CD14-positive monocyte (primary cell): ENCODE measurements at regions not wholly inside any gene's neighbourhood (a gene's known extent, or its start where the extent isn't known, plus 50 kb on each side); places are given as distances from the start of the nearest gene placed in this dataset.

Experiments used
- DNase-seq, 3 donors: peaks; one replicate each; pipeline ENCODE4 v3.0.0-alpha.2; 2011 to 2022
- H2AFZ ChIP-seq: 2 replicates; pipeline ENCODE4 v1.6.0; 2012; ENCODE audit warnings: mild to moderate bottlenecking, low read depth, low read length, inconsistent platforms; ENCODE audit not compliant: insufficient read depth, poor library complexity, severe bottlenecking
- H3K27ac ChIP-seq, 2 donors: 1 replicate in 1 of 2; 2 replicates in 1 of 2; pipeline ENCODE4 v1.5.1; 2012 to 2013; ENCODE audit warnings: low read length in 2 of 2, control low read depth in 1 of 2, inconsistent platforms in 1 of 2, low read depth in 1 of 2, mild to moderate bottlenecking in 1 of 2
- H3K27me3 ChIP-seq, 2 donors: one replicate each; pipeline versions ENCODE4 v1.6.0 to v1.6.1; 2011 to 2013; ENCODE audit warnings: low read length in 2 of 2; ENCODE audit not compliant: control insufficient read depth in 2 of 2, insufficient read depth in 2 of 2
- H3K36me3 ChIP-seq, 2 donors: replicated peaks in 1 of 2; 1 replicate in 1 of 2; 2 replicates in 1 of 2; pipeline versions ENCODE4 v1.5.1 to v1.6.1; 2012 to 2013; ENCODE audit warnings: low read length in 2 of 2, control low read depth in 1 of 2, inconsistent platforms in 1 of 2, mild to moderate bottlenecking in 1 of 2; ENCODE audit not compliant: insufficient read depth in 2 of 2, control insufficient read depth in 1 of 2
- H3K4me1 ChIP-seq, 2 donors: 1 replicate in 1 of 2; 2 replicates in 1 of 2; pipeline versions ENCODE4 v1.5.1 to v1.6.1; 2012 to 2013; ENCODE audit warnings: low read length in 2 of 2, control low read depth in 1 of 2, inconsistent platforms in 1 of 2, mild to moderate bottlenecking in 1 of 2, moderate library complexity in 1 of 2; ENCODE audit not compliant: insufficient read depth in 2 of 2, control insufficient read depth in 1 of 2
- H3K4me2 ChIP-seq: replicated peaks from 2 replicates; pipeline ENCODE3; 2012; ENCODE audit warnings: low read length, moderate library complexity, mild to moderate bottlenecking; ENCODE audit not compliant: poor library complexity, severe bottlenecking; ENCODE audit errors: extremely low read depth
- H3K4me3 ChIP-seq, 3 experiments: fragments of 200-600 bp in 1 of 3; sonication (generic) in 1 of 3; replicated peaks in 1 of 3; 1 replicate in 2 of 3; 2 replicates in 1 of 3; pipeline ENCODE4 v1.5.1; 2011 to 2013; ENCODE audit warnings: low read length in 3 of 3, mild to moderate bottlenecking in 3 of 3, control low read depth in 2 of 3, low read depth in 2 of 3, inconsistent platforms in 1 of 3, moderate library complexity in 1 of 3
- H3K79me2 ChIP-seq: 2 replicates; pipeline ENCODE4 v1.6.0; 2012; ENCODE audit warnings: mild to moderate bottlenecking, control low read depth, inconsistent platforms, low read length, moderate library complexity; ENCODE audit not compliant: insufficient read depth
- H3K9ac ChIP-seq: 2 replicates; pipeline ENCODE4 v1.6.0; 2017; ENCODE audit warnings: low read length, mild to moderate bottlenecking; ENCODE audit not compliant: insufficient read depth, poor library complexity, severe bottlenecking
- H3K9me3 ChIP-seq, 2 donors: replicated peaks in 1 of 2; 1 replicate in 1 of 2; 2 replicates in 1 of 2; pipeline versions ENCODE4 v1.5.1 to v1.6.1; 2012 to 2013; ENCODE audit warnings: low read length in 2 of 2, control low read depth in 1 of 2; ENCODE audit not compliant: control insufficient read depth in 1 of 2, insufficient read depth in 1 of 2
- H4K20me1 ChIP-seq: 2 replicates; pipeline ENCODE4 v1.6.0; 2012; ENCODE audit warnings: mild to moderate bottlenecking, low read length, control low read depth, moderate library complexity; ENCODE audit not compliant: insufficient read depth
- H3K27ac Mint-ChIP-seq, 7 donors: one replicate each; pipeline ENCODE4 v1.8.0; 2020; ENCODE audit warnings: mild to moderate bottlenecking in 7 of 7, mixed read lengths in 7 of 7, moderate library complexity in 6 of 7, inconsistent platforms in 2 of 7
- H3K27me3 Mint-ChIP-seq, 3 donors: one replicate each; pipeline ENCODE4 v1.8.0; 2021 to 2022; ENCODE audit warnings: low read depth in 3 of 3, mild to moderate bottlenecking in 3 of 3, mixed read lengths in 3 of 3, moderate library complexity in 3 of 3, inconsistent platforms in 1 of 3
- H3K36me3 Mint-ChIP-seq, 2 donors: one replicate each; pipeline ENCODE4 v1.8.0; 2020; ENCODE audit warnings: mixed read lengths in 2 of 2, inconsistent platforms in 1 of 2, mild to moderate bottlenecking in 1 of 2
- H3K4me1 Mint-ChIP-seq: one replicate; pipeline ENCODE4 v1.8.0; 2020; ENCODE audit warnings: mild to moderate bottlenecking, mixed read lengths
- H3K4me3 Mint-ChIP-seq, 2 donors: one replicate each; pipeline ENCODE4 v1.8.0; 2020; ENCODE audit warnings: mild to moderate bottlenecking in 2 of 2, mixed read lengths in 2 of 2, moderate library complexity in 1 of 2
- H3K9me3 Mint-ChIP-seq, 7 donors: one replicate each; pipeline ENCODE4 v1.8.0; 2020 to 2022; ENCODE audit warnings: mixed read lengths in 7 of 7, mild to moderate bottlenecking in 6 of 7, moderate library complexity in 6 of 7, inconsistent platforms in 2 of 7
- WGBS: methylation state at CpG from one replicate; pipeline ENCODE4 v1.1.5; 2013; ENCODE audit warnings: missing lambda C conversion rate; ENCODE audit not compliant: insufficient coverage; 5-methylcytosine and 5-hydroxymethylcytosine counted together
- intact Hi-C, 2 donors: fragments of 100-400 bp; cut with micrococcal nuclease; formaldehyde crosslinking; loops; one replicate each; pipeline versions ENCODE4 v1.15.0 to v1.15.1; 2023
- TF ChIP-seq, protein P1 (sequence below): fragments of 200-600 bp; IDR thresholded peaks from one replicate; pipeline ENCODE4 v1.8.0; 2022; ENCODE audit warnings: antibody characterized with exemption, mild to moderate bottlenecking

DNA sequence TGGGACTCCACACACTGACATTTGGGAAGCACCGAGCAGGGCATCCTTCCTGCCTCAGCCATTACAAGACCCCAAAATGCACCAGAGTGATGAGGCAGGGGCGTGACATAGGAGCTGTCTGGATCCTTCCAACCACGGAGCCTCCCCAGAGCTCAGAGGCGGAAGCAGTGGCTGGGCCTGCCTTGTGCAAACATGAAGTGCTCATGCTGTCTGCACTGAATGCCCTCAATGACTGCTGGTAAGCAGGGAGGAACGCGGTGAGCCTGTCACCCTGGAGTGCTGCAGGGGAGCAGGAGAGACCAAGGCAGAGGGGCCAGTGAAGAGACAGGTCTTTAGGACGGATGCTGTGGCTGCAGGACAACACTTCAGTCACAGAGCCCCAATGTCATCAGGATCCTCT lies 60.2 kb upstream of the HRH2 start:
- Mint-ChIP-seq H3K9me3 (peaks cover 1 to 8% (median 5%) of the 10 kb centered on the region in 7 donors), H3K4me1 (peaks cover 3% of the 10 kb centered on the region), H3K27me3 (peaks cover 14 to 30% (median 16%) of the 10 kb centered on the region in 3 donors), H3K4me3 (no peak overlapping the region), H3K36me3 (peaks cover 0 to 3% of the 10 kb centered on the region in 2 donors), H3K27ac (peak overlapping the region in 1 of 7 donors; percentile 34)
- Histone ChIP-seq H3K9me3 (peaks cover 0 to 2% of the 10 kb centered on the region in 2 donors), H3K4me3 (no peak overlapping the region), H3K4me1 (no peaks in the 10 kb centered on the region), H3K4me2 (no peak overlapping the region), H3K27ac (no peak overlapping the region), H3K27me3 (no peaks in the 10 kb centered on the region), H3K36me3 (no peaks in the 10 kb centered on the region), H3K9ac (no peak overlapping the region), H3K79me2 (no peaks in the 10 kb centered on the region), H2AFZ (no peak overlapping the region), H4K20me1 (no peaks in the 10 kb centered on the region)
- TF ChIP-seq, protein P1, sequence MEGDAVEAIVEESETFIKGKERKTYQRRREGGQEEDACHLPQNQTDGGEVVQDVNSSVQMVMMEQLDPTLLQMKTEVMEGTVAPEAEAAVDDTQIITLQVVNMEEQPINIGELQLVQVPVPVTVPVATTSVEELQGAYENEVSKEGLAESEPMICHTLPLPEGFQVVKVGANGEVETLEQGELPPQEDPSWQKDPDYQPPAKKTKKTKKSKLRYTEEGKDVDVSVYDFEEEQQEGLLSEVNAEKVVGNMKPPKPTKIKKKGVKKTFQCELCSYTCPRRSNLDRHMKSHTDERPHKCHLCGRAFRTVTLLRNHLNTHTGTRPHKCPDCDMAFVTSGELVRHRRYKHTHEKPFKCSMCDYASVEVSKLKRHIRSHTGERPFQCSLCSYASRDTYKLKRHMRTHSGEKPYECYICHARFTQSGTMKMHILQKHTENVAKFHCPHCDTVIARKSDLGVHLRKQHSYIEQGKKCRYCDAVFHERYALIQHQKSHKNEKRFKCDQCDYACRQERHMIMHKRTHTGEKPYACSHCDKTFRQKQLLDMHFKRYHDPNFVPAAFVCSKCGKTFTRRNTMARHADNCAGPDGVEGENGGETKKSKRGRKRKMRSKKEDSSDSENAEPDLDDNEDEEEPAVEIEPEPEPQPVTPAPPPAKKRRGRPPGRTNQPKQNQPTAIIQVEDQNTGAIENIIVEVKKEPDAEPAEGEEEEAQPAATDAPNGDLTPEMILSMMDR, result no peak
- intact Hi-C loops, result no loop called here
- WGBS, result 91% methylated on average over 5 of the region's 7 CpGs
- DNase-seq, result no peak

DNA sequence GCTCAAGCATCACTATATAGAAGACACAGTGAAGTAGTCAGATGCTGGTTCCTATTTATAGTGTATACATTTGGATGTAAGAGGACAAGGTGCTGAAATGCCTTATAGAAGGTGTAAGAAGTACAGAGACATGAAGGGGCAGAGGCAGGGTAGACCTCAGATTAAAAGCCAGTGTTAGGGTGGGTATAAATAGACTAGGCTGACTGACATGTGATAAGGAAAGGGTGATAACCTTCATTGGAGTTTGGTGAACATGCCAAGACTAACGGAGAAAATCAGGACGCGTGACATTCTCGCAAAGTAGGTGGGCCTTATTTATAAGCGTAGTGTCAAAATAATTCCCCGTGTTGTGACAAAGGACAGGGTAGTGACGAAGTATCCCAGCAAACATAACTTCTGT lies 59.1 kb upstream of the HRH2 start:
- WGBS, result over 99% methylated on average over 7 of the region's 7 CpGs
- peaks cover 0 to 2% of the 10 kb centered on the region in 2 donors for H3K9me3 ChIP-seq
- Mint-ChIP-seq H3K4me3 (no peak overlapping the region), H3K27ac (no peak overlapping the region), H3K9me3 (peaks cover 1 to 8% (median 5%) of the 10 kb centered on the region in 7 donors), H3K36me3 (peaks cover 0 to 3% of the 10 kb centered on the region in 2 donors), H3K4me1 (peaks cover 3% of the 10 kb centered on the region), H3K27me3 (peaks cover 17 to 38% (median 20%) of the 10 kb centered on the region in 3 donors)
- no peak for DNase-seq
- H4K20me1 ChIP-seq, result no peaks in the 10 kb centered on the region
- no peak overlapping the region for H3K4me2 ChIP-seq
- H3K36me3 ChIP-seq, result no peaks in the 10 kb centered on the region
- H3K4me3 ChIP-seq, result no peak overlapping the region
- no peak overlapping the region for H2AFZ ChIP-seq
- H3K27ac ChIP-seq, result no peak overlapping the region
- intact Hi-C loops, result no loop called here
- no peaks in the 10 kb centered on the region for H3K4me1 ChIP-seq
- TF ChIP-seq, protein P1, result no peak
- peaks cover 0 to under 1% of the 10 kb centered on the region in 2 donors for H3K27me3 ChIP-seq
- no peak overlapping the region for H3K9ac ChIP-seq
- no peaks in the 10 kb centered on the region for H3K79me2 ChIP-seq
